ENCODE measurements at regions not wholly inside any gene's neighbourhood (a gene's known extent, or its start where the extent isn't known, plus 50 kb on each side); places are given as distances from the start of the nearest gene placed in this dataset.

DNA sequence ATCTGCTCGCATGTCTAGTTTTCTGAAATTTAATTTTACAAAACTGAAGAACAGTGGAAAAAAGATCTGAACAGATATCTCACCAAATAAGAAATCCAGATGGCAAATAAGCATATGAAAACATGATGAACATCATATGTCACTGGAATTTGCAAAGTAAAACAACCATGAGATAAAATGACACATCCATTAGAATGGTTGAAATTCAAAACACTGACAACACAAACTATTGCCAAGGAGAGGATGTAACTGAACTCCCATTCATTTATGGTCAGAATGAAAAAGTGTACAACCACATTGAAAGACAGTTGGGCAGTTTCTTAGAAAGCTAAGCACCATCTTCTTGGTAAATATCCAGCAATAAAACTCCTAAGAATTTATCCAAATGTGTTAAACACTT is 312.7 kb upstream of the NCAM2 start:
- no CpG with 5 or more reads among the region's 1 CpG for WGBS, 2 donors (ENCODE audit: extremely low coverage in 2 of 2, insufficient read length in 2 of 2, insufficient replicate concordance in 1 of 2)
- no peak overlapping the region for H3K4me2 ChIP-seq (ENCODE audit: insufficient read depth, low read length, poor library complexity, severe bottlenecking)
- H2BK120ac ChIP-seq (ENCODE audit: low read depth, low read length): no peak overlapping the region
- DNase-seq (ENCODE audit: low spot score): no peak
- H3K27me3 ChIP-seq (ENCODE audit: control insufficient read depth in 3 of 3, insufficient read depth in 3 of 3, low read depth in 1 of 3, low read length in 3 of 3): no peaks in the 10 kb centered on the region
- H2AFZ ChIP-seq (ENCODE audit: low read length): no peak overlapping the region
- no peak overlapping the region for H2BK5ac ChIP-seq (ENCODE audit: low read length)
- no peak overlapping the region for H3K18ac ChIP-seq (ENCODE audit: low read length)
- H2AK5ac ChIP-seq (ENCODE audit: low read depth, low read length): no peak overlapping the region
- no peaks in the 10 kb centered on the region for H3K9me3 ChIP-seq (replicated peaks in 1 of 2; ENCODE audit: control insufficient read depth in 2 of 2, insufficient read depth in 1 of 2, low read depth in 1 of 2, low read length in 2 of 2)
- no peaks in the 10 kb centered on the region for H3K79me1 ChIP-seq (ENCODE audit: low read depth, low read length)
- H3K9ac ChIP-seq (ENCODE audit: low read depth, low read length, poor library complexity): no peak overlapping the region
- no peak overlapping the region for H4K8ac ChIP-seq (ENCODE audit: low read depth, low read length)
- H2BK12ac ChIP-seq (ENCODE audit: low read length): no peak overlapping the region
- H2BK15ac ChIP-seq (ENCODE audit: low read length): no peak overlapping the region
- no peak overlapping the region for H3K4ac ChIP-seq (ENCODE audit: low read length)
- H3K14ac ChIP-seq (ENCODE audit: low read length): no peak overlapping the region
- H3K27ac ChIP-seq (replicated peaks; ENCODE audit: low read length): no peak overlapping the region
- H3K4me1 ChIP-seq (ENCODE audit: control insufficient read depth in 2 of 2, insufficient read depth in 1 of 2, low read depth in 1 of 2, low read length in 2 of 2): no peaks in the 10 kb centered on the region
- no peak overlapping the region for H3K23ac ChIP-seq (ENCODE audit: low read depth, low read length, poor library complexity)
- H3K4me3 ChIP-seq (ENCODE audit: low read length in 2 of 2): no peak overlapping the region
- no peak overlapping the region for H4K91ac ChIP-seq (ENCODE audit: low read depth, low read length, poor library complexity)
- no peaks in the 10 kb centered on the region for H3K36me3 ChIP-seq (replicated peaks in 1 of 2; ENCODE audit: control insufficient read depth in 2 of 2, insufficient read depth in 2 of 2, low read length in 2 of 2)

DNA sequence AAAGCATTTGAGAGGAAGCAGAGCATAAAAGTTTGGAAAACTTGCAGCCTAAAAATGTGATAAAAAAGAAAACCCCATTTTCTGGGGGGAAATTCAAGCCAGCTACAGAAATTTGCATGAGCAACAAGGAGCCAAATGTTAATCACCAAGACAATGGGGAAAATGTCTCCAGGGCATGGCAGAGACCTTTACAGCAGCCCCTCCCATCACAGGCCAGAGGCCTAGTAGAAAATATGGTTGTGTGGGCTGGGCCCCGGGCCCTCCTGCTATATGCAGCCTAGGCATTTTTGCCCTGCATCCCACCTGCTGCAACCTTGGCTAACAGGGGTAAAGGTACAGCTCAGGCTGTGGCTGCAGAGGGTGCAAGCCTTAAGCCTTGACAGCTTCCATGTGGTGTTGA is 299.6 kb upstream of the NCAM2 start:
- H2AFZ ChIP-seq (ENCODE audit: low read length): peak overlapping the region; percentile 7
- DNase-seq (ENCODE audit: low spot score): no peak
- no peaks in the 10 kb centered on the region for H3K36me3 ChIP-seq (replicated peaks in 1 of 2; ENCODE audit: control insufficient read depth in 2 of 2, insufficient read depth in 2 of 2, low read length in 2 of 2)
- no peaks in the 10 kb centered on the region for H3K27me3 ChIP-seq (ENCODE audit: control insufficient read depth in 3 of 3, insufficient read depth in 3 of 3, low read depth in 1 of 3, low read length in 3 of 3)
- WGBS, 2 donors (ENCODE audit: extremely low coverage in 2 of 2, insufficient read length in 2 of 2, insufficient replicate concordance in 1 of 2): no CpG with 5 or more reads among the region's 1 CpG
- H2BK5ac ChIP-seq (ENCODE audit: low read length): no peak overlapping the region
- H3K4me1 ChIP-seq (ENCODE audit: control insufficient read depth in 2 of 2, insufficient read depth in 1 of 2, low read depth in 1 of 2, low read length in 2 of 2): peaks cover 0 to 3% of the 10 kb centered on the region in 2 donors
- H3K4me2 ChIP-seq (ENCODE audit: insufficient read depth, low read length, poor library complexity, severe bottlenecking): no peak overlapping the region
- H3K18ac ChIP-seq (ENCODE audit: low read length): no peak overlapping the region
- H2BK120ac ChIP-seq (ENCODE audit: low read depth, low read length): no peak overlapping the region
- H2AK5ac ChIP-seq (ENCODE audit: low read depth, low read length): peak overlapping the region; percentile 35
- no peak overlapping the region for H4K91ac ChIP-seq (ENCODE audit: low read depth, low read length, poor library complexity)
- H3K9me3 ChIP-seq (replicated peaks in 1 of 2; ENCODE audit: control insufficient read depth in 2 of 2, insufficient read depth in 1 of 2, low read depth in 1 of 2, low read length in 2 of 2): no peaks in the 10 kb centered on the region
- no peak overlapping the region for H2BK15ac ChIP-seq (ENCODE audit: low read length)
- no peak overlapping the region for H3K14ac ChIP-seq (ENCODE audit: low read length)
- H3K79me1 ChIP-seq (ENCODE audit: low read depth, low read length): no peaks in the 10 kb centered on the region
- H3K27ac ChIP-seq (replicated peaks; ENCODE audit: low read length): no peak overlapping the region
- no peak overlapping the region for H3K4me3 ChIP-seq (ENCODE audit: low read length in 2 of 2)
- H3K4ac ChIP-seq (ENCODE audit: low read length): no peak overlapping the region
- no peak overlapping the region for H3K23ac ChIP-seq (ENCODE audit: low read depth, low read length, poor library complexity)
- no peak overlapping the region for H4K8ac ChIP-seq (ENCODE audit: low read depth, low read length)
- no peak overlapping the region for H2BK12ac ChIP-seq (ENCODE audit: low read length)
- H3K9ac ChIP-seq (ENCODE audit: low read depth, low read length, poor library complexity): peak overlapping the region; percentile 12

DNA sequence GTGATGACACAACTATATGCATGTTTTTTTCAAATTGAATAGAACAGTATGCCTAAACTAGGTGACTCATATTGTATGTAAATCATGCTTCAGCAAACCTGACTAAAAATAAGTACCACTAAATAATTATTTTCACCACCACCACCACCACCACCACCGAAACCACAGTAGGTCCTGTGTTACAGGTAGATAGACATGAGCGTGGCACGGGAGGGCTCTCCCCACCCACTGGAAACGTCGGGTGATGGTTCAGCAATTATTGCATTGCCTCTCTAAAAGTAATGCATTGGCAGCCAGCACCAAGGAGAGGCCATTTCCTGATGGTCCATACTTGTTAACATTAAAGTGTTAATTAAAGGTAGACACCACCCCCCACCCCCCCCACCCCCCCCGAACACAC is 297.0 kb upstream of the NCAM2 start:
- H4K91ac ChIP-seq (ENCODE audit: low read depth, low read length, poor library complexity): no peak overlapping the region
- H3K27ac ChIP-seq (replicated peaks; ENCODE audit: low read length): no peak overlapping the region
- H3K27me3 ChIP-seq (ENCODE audit: control insufficient read depth in 3 of 3, insufficient read depth in 3 of 3, low read depth in 1 of 3, low read length in 3 of 3): no peaks in the 10 kb centered on the region
- H3K79me1 ChIP-seq (ENCODE audit: low read depth, low read length): no peaks in the 10 kb centered on the region
- peaks cover 0 to 3% of the 10 kb centered on the region in 2 donors for H3K4me1 ChIP-seq (ENCODE audit: control insufficient read depth in 2 of 2, insufficient read depth in 1 of 2, low read depth in 1 of 2, low read length in 2 of 2)
- no peak overlapping the region for H2BK120ac ChIP-seq (ENCODE audit: low read depth, low read length)
- no peaks in the 10 kb centered on the region for H3K9me3 ChIP-seq (replicated peaks in 1 of 2; ENCODE audit: control insufficient read depth in 2 of 2, insufficient read depth in 1 of 2, low read depth in 1 of 2, low read length in 2 of 2)
- no peak overlapping the region for H2AK5ac ChIP-seq (ENCODE audit: low read depth, low read length)
- no peak overlapping the region for H3K9ac ChIP-seq (ENCODE audit: low read depth, low read length, poor library complexity)
- H2BK15ac ChIP-seq (ENCODE audit: low read length): no peak overlapping the region
- peak overlapping the region; percentile 38 for H3K18ac ChIP-seq (ENCODE audit: low read length)
- H3K4ac ChIP-seq (ENCODE audit: low read length): no peak overlapping the region
- H2AFZ ChIP-seq (ENCODE audit: low read length): no peak overlapping the region
- no peak overlapping the region for H3K4me2 ChIP-seq (ENCODE audit: insufficient read depth, low read length, poor library complexity, severe bottlenecking)
- no peak overlapping the region for H3K23ac ChIP-seq (ENCODE audit: low read depth, low read length, poor library complexity)
- no CpG with 5 or more reads among the region's 6 CpGs for WGBS, 2 donors (ENCODE audit: extremely low coverage in 2 of 2, insufficient read length in 2 of 2, insufficient replicate concordance in 1 of 2)
- no peak for DNase-seq (ENCODE audit: low spot score)
- H2BK12ac ChIP-seq (ENCODE audit: low read length): no peak overlapping the region
- H3K14ac ChIP-seq (ENCODE audit: low read length): no peak overlapping the region
- no peaks in the 10 kb centered on the region for H3K36me3 ChIP-seq (replicated peaks in 1 of 2; ENCODE audit: control insufficient read depth in 2 of 2, insufficient read depth in 2 of 2, low read length in 2 of 2)
- H4K8ac ChIP-seq (ENCODE audit: low read depth, low read length): no peak overlapping the region
- no peak overlapping the region for H2BK5ac ChIP-seq (ENCODE audit: low read length)
- no peak overlapping the region for H3K4me3 ChIP-seq (ENCODE audit: low read length in 2 of 2)

DNA sequence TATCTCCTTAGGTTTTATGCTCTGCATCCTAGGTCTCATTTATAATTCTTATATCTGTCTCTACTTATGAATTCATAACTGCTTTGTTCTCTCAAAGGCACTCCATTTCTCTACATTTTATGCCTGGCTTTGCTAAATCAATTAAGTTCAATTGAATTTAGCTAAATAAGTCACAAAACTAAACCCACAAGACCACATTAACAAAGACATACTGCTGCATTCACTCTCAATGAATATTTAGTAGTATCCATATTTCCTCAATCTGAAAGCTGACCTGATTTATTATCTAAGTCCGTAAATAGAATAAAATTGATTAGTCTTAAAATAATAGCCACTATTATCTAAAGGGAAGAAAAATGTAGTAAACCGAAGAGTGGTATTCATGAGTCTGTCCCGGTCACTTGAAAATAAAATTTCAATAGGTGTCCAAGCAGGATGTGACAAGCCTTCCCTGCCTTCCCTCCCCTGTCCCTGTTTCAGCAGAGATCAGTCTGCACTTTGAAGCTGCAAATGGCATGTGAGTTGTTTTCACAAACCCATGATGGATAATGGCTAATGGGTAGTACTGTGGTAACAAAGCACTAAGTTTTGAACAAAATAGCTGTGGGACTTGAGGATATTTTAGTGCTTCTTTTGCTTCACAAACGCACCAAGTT is 295.0 kb upstream of the NCAM2 start:
- H3K9me3 ChIP-seq (replicated peaks in 1 of 2; ENCODE audit: control insufficient read depth in 2 of 2, insufficient read depth in 1 of 2, low read depth in 1 of 2, low read length in 2 of 2): no peaks in the 10 kb centered on the region
- H4K91ac ChIP-seq (ENCODE audit: low read depth, low read length, poor library complexity): no peak overlapping the region
- no peaks in the 10 kb centered on the region for H3K79me1 ChIP-seq (ENCODE audit: low read depth, low read length)
- no peak overlapping the region for H2BK120ac ChIP-seq (ENCODE audit: low read depth, low read length)
- peaks cover 0 to 3% of the 10 kb centered on the region in 2 donors for H3K4me1 ChIP-seq (ENCODE audit: control insufficient read depth in 2 of 2, insufficient read depth in 1 of 2, low read depth in 1 of 2, low read length in 2 of 2)
- H2BK5ac ChIP-seq (ENCODE audit: low read length): no peak overlapping the region
- H2BK15ac ChIP-seq (ENCODE audit: low read length): no peak overlapping the region
- H3K18ac ChIP-seq (ENCODE audit: low read length): no peak overlapping the region
- no peak overlapping the region for H3K4me2 ChIP-seq (ENCODE audit: insufficient read depth, low read length, poor library complexity, severe bottlenecking)
- no peak overlapping the region for H3K14ac ChIP-seq (ENCODE audit: low read length)
- H3K9ac ChIP-seq (ENCODE audit: low read depth, low read length, poor library complexity): no peak overlapping the region
- H3K4me3 ChIP-seq (ENCODE audit: low read length in 2 of 2): no peak overlapping the region
- no peak for DNase-seq (ENCODE audit: low spot score)
- no peak overlapping the region for H2BK12ac ChIP-seq (ENCODE audit: low read length)
- no peak overlapping the region for H3K23ac ChIP-seq (ENCODE audit: low read depth, low read length, poor library complexity)
- H3K36me3 ChIP-seq (replicated peaks in 1 of 2; ENCODE audit: control insufficient read depth in 2 of 2, insufficient read depth in 2 of 2, low read length in 2 of 2): no peaks in the 10 kb centered on the region
- H2AK5ac ChIP-seq (ENCODE audit: low read depth, low read length): no peak overlapping the region
- no CpG with 5 or more reads among the region's 4 CpGs for WGBS, 2 donors (ENCODE audit: extremely low coverage in 2 of 2, insufficient read length in 2 of 2, insufficient replicate concordance in 1 of 2)
- H3K27ac ChIP-seq (replicated peaks; ENCODE audit: low read length): no peak overlapping the region
- no peak overlapping the region for H3K4ac ChIP-seq (ENCODE audit: low read length)
- H4K8ac ChIP-seq (ENCODE audit: low read depth, low read length): no peak overlapping the region
- H3K27me3 ChIP-seq (ENCODE audit: control insufficient read depth in 3 of 3, insufficient read depth in 3 of 3, low read depth in 1 of 3, low read length in 3 of 3): no peaks in the 10 kb centered on the region
- peak overlapping the region; percentile 62 for H2AFZ ChIP-seq (ENCODE audit: low read length)

All from neuronal stem cell (in vitro differentiated cells).